B cell (primary cell): ENCODE measurements at regions not wholly inside any gene's neighbourhood (a gene's known extent, or its start where the extent isn't known, plus 50 kb on each side); places are given as distances from the start of the nearest gene placed in this dataset.

Experiments
- CTCF ChIP-seq: fragments of 200-600 bp; IDR thresholded peaks from one replicate; pipeline ENCODE4 v1.8.0; 2022; ENCODE audit warnings: antibody characterized with exemption, mild to moderate bottlenecking
- EZH2 ChIP-seq: IDR thresholded peaks from 2 replicates; pipeline ENCODE4 v1.6.1; 2012; ENCODE audit warnings: borderline replicate concordance, low read depth, mild to moderate bottlenecking, moderate library complexity, low read length; ENCODE audit not compliant: insufficient read depth, poor library complexity, severe bottlenecking

DNA sequence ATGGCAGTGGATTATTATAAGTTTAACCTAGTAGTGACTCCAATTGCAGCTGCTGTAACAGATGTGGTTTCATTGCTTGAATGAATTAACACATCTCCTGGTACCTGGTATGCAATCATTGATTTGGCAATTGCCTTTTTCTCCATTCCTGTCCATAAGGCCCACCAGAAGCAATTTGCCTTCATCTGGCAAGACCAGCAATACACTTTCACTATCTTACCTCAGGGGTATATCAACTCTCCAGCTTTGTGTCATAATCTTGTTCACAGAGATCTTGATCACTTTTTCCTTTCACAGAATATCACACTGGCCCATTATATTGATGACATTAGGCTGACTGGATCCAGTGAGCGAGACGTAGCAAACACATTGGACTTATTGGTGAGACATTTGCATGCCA lies 128.7 kb upstream of the ZC3H12C start:
- TF ChIP-seq CTCF (no peak), EZH2 (no peak)
